HCT116 (cell line): ENCODE measurements at regions not wholly inside any gene's neighbourhood (a gene's known extent, or its start where the extent isn't known, plus 50 kb on each side); places are given as distances from the start of the nearest gene placed in this dataset.

Source experiments
- ATAC-seq: fragments of 200-7000 bp; cut with Tn5 transposase; 2 replicates; pipeline ENCODE4 v1.9.1; 2020; ENCODE audit warnings: mild to moderate bottlenecking, moderate library complexity
- BruUV-seq: library from RNA; stranded (reverse); fragments of 400-500 nt; replicated peaks from 2 replicates; lab custom pipeline; 2021; lab: Mats Ljungman, UMichigan
- CTCF ChIA-PET: fragments of 300-600 bp; sonication (Branson Sonifier 250); formaldehyde crosslinking; loops from one replicate; lab custom pipeline; 2021; ENCODE audit warnings: antibody characterized with exemption; lab: Charles Lee
- POLR2A ChIA-PET: fragments of 300-600, 350-600 bp; sonication (Branson Sonifier 250); formaldehyde crosslinking; loops from one replicate; lab custom pipeline; 2021; ENCODE audit warnings: antibody characterized with exemption; lab: Charles Lee
- RAD21 ChIA-PET, 2 experiments: fragments of 300-600 bp; sonication (Branson Sonifier 250); formaldehyde crosslinking; loops; one replicate each; lab custom pipeline; 2023; ENCODE audit warnings: low total read pairs in 2 of 2; ENCODE audit not compliant: uncharacterized antibody in 2 of 2, unreplicated experiment in 2 of 2, low non-redundant PET in 1 of 2; lab: Charles Lee
- DNase-seq: peaks from one replicate; pipeline ENCODE4 v3.0.0-alpha.2; 2010; ENCODE audit warnings: low read depth, low spot score
- H2AFZ ChIP-seq: fragments of 200-600 bp; shearing (Covaris generic), sonication (generic); 2 replicates; pipeline ENCODE4 v1.6.1; 2017; ENCODE audit warnings: low read depth, mixed run types, mixed read lengths, antibody characterized with exemption, low read length; ENCODE audit not compliant: poor library complexity, severe bottlenecking
- H3K27ac ChIP-seq: 2 replicates; pipeline ENCODE4 v1.5.1; 2012; ENCODE audit warnings: low read depth, low read length
- H3K27me3 ChIP-seq: fragments of 200-600 bp; sonication (generic); 2 replicates; pipeline ENCODE4 v1.6.1; 2016; ENCODE audit warnings: mixed run types, low read length, mixed read lengths; ENCODE audit not compliant: insufficient read depth
- H3K36me3 ChIP-seq, 2 experiments: fragments of 200-500 bp in 1 of 2; fragments of 200-600 bp in 1 of 2; sonication (Bioruptor generic) in 1 of 2; sonication (generic) in 1 of 2; 2 replicates each; pipeline versions ENCODE4 v1.5.1 to v1.6.1; 2014 to 2016; ENCODE audit warnings: low read length in 2 of 2, inconsistent platforms in 1 of 2, mixed read lengths in 1 of 2, mixed run types in 1 of 2; ENCODE audit not compliant: insufficient read depth in 2 of 2, control insufficient read depth in 1 of 2
- H3K4me1 ChIP-seq, 2 experiments: fragments of 200-600 bp in 1 of 2; sonication (generic) in 1 of 2; 2 replicates each; pipeline versions ENCODE4 v1.5.1 to v1.6.1; 2012 to 2017; ENCODE audit warnings: low read length in 2 of 2, inconsistent platforms in 1 of 2, mild to moderate bottlenecking in 1 of 2, mixed read lengths in 1 of 2, mixed run types in 1 of 2, moderate library complexity in 1 of 2; ENCODE audit not compliant: insufficient read depth in 2 of 2, control insufficient read depth in 1 of 2
- H3K4me2 ChIP-seq: fragments of 200-600 bp; sonication (generic); 2 replicates; pipeline ENCODE4 v1.6.1; 2017; ENCODE audit warnings: mixed run types, low read length, mixed read lengths
- H3K4me3 ChIP-seq, 2 experiments: fragments of 200-600 bp in 1 of 2; sonication (generic) in 1 of 2; replicated peaks in 1 of 2; 2 replicates each; pipeline ENCODE4 v1.5.1; 2011 to 2016; ENCODE audit warnings: low read length in 2 of 2, control low read depth in 1 of 2, low read depth in 1 of 2, mild to moderate bottlenecking in 1 of 2, mixed read lengths in 1 of 2, mixed run types in 1 of 2
- H3K79me2 ChIP-seq: fragments of 200-600 bp; sonication (generic); 2 replicates; pipeline ENCODE4 v1.6.1; 2017; ENCODE audit warnings: mild to moderate bottlenecking, mixed run types, low read length, moderate library complexity, mixed read lengths; ENCODE audit not compliant: insufficient read depth
- H3K9ac ChIP-seq: fragments of 200-600 bp; sonication (generic); 2 replicates; pipeline ENCODE4 v1.6.1; 2016; ENCODE audit warnings: low read length, mixed read lengths
- H3K9me2 ChIP-seq: fragments of 200-600 bp; sonication (generic), shearing (Covaris generic); 2 replicates; pipeline ENCODE4 v1.6.1; 2017; ENCODE audit warnings: mixed run types, mild to moderate bottlenecking, moderate library complexity; ENCODE audit not compliant: insufficient read depth
- H3K9me3 ChIP-seq, 2 experiments: fragments of 200-500 bp in 1 of 2; fragments of 200-600 bp in 1 of 2; sonication (Bioruptor generic) in 1 of 2; sonication (generic) in 1 of 2; 2 replicates each; pipeline ENCODE4 v1.6.1; 2014 to 2017; ENCODE audit warnings: low read length in 2 of 2, mixed read lengths in 2 of 2, inconsistent platforms in 1 of 2, low read depth in 1 of 2, mild to moderate bottlenecking in 1 of 2, mixed run types in 1 of 2, moderate library complexity in 1 of 2; ENCODE audit not compliant: control insufficient read depth in 1 of 2, insufficient read depth in 1 of 2
- H4K20me1 ChIP-seq: fragments of 200-600 bp; sonication (generic), shearing (Covaris generic); 2 replicates; pipeline ENCODE4 v1.6.1; 2017; ENCODE audit warnings: mixed run types, mild to moderate bottlenecking, moderate library complexity; ENCODE audit not compliant: insufficient read depth
- ATF3 ChIP-seq: IDR thresholded peaks from 2 replicates; pipeline ENCODE4 v1.6.1; 2012
- EGR1 ChIP-seq: IDR thresholded peaks from 2 replicates; pipeline ENCODE4 v1.6.1; 2012; ENCODE audit warnings: low read depth
- EZH2 ChIP-seq: fragments of 200-600 bp; sonication (generic); IDR thresholded peaks from 2 replicates; pipeline ENCODE4 v1.6.1; 2017; ENCODE audit warnings: antibody characterized with exemption, mixed run types
- EZH2phosphoT487 ChIP-seq: fragments of 200-600 bp; IDR thresholded peaks from 2 replicates; pipeline ENCODE4 v1.6.1; 2018; ENCODE audit warnings: antibody characterized with exemption, borderline replicate concordance
- POLR2A ChIP-seq: IDR thresholded peaks from 2 replicates; pipeline ENCODE4 v1.7.0; 2011; ENCODE audit warnings: borderline replicate concordance; ENCODE audit not compliant: insufficient read depth, insufficient read length; ENCODE audit errors: extremely low read depth
- RAD21 ChIP-seq: IDR thresholded peaks from 2 replicates; pipeline ENCODE4 v1.6.1; 2012; ENCODE audit warnings: low read depth, mild to moderate bottlenecking
- REST ChIP-seq: IDR thresholded peaks from 2 replicates; pipeline ENCODE4 v1.6.1; 2012; ENCODE audit warnings: low read depth
- SIN3A ChIP-seq: IDR thresholded peaks from 2 replicates; pipeline ENCODE4 v1.6.1; 2012; ENCODE audit warnings: low read depth
- SP1 ChIP-seq: IDR thresholded peaks from 2 replicates; pipeline ENCODE4 v1.6.1; 2012; ENCODE audit warnings: low read depth
- SRF ChIP-seq: IDR thresholded peaks from 2 replicates; pipeline ENCODE4 v1.6.1; 2012; ENCODE audit warnings: low read depth
- TCF7L2 ChIP-seq: IDR thresholded peaks from 2 replicates; pipeline ENCODE4 v1.7.0; 2011; ENCODE audit warnings: borderline replicate concordance, inconsistent platforms; ENCODE audit not compliant: insufficient read depth, insufficient read length; ENCODE audit errors: extremely low read depth
- ZBTB33 ChIP-seq: IDR thresholded peaks from 2 replicates; pipeline ENCODE4 v1.6.1; 2011; ENCODE audit warnings: mild to moderate bottlenecking, low read length, moderate library complexity; ENCODE audit not compliant: insufficient replicate concordance; ENCODE audit errors: extremely low read depth
- intact Hi-C: fragments of 100-400 bp; cut with micrococcal nuclease; formaldehyde crosslinking; loops from 2 replicates; pipeline ENCODE4 v1.10.0; 2022

GRCh38 chr2:66110086-66110485 lies 324.8 kb upstream of the MEIS1 start:
- Histone ChIP-seq H3K4me2 (no peak overlapping the region), H3K4me1 (no peaks in the 10 kb centered on the region), H3K4me3 (no peak overlapping the region), H3K9me2 (no peaks in the 10 kb centered on the region), H3K9ac (no peak overlapping the region), H4K20me1 (no peaks in the 10 kb centered on the region), H3K9me3 (no peaks in the 10 kb centered on the region), H3K27ac (no peak overlapping the region), H3K36me3 (no peaks in the 10 kb centered on the region), H2AFZ (no peak overlapping the region), H3K79me2 (no peaks in the 10 kb centered on the region), H3K27me3 (peaks cover 6% of the 10 kb centered on the region; the same call in 1 of the 2 replicates)
- CTCF ChIA-PET: no interaction called here
- RAD21 ChIA-PET: no interaction called here
- no peak for DNase-seq
- intact Hi-C loops: no loop called here
- no peak for TF ChIP-seq POLR2A
- TF ChIP-seq ATF3: no peak
- no peak for TF ChIP-seq ZBTB33
- no peak for TF ChIP-seq SP1
- TF ChIP-seq SRF: no peak
- TF ChIP-seq SIN3A: no peak
- TF ChIP-seq EZH2phosphoT487: no peak
- no peak for TF ChIP-seq EZH2
- no peak for TF ChIP-seq REST
- TF ChIP-seq RAD21: no peak
- TF ChIP-seq EGR1: no peak
- no peak for TF ChIP-seq TCF7L2
- POLR2A ChIA-PET: no interaction called here
- BruUV-seq: no TSS peak
- no peak for ATAC-seq
